ENCODE measurements at regions not wholly inside any gene's neighbourhood (a gene's known extent, or its start where the extent isn't known, plus 50 kb on each side); places are given as distances from the start of the nearest gene placed in this dataset.

GRCh38 chr13:30065181-30065580 is 214.8 kb upstream of the UBL3 start:
- Histone ChIP-seq H3K4ac (replicated peaks; ENCODE audit: insufficient read length, low read depth, low read length) (no peak overlapping the region), H2AK5ac (ENCODE audit: low read depth, low read length) (no peak overlapping the region), H2BK120ac (replicated peaks; ENCODE audit: low read depth, low read length) (no peak overlapping the region), H2AFZ (ENCODE audit: low read length) (peak overlapping the region; percentile 3; the same call in 1 of the 2 replicates), H4K91ac (replicated peaks; ENCODE audit: insufficient read length, low read length) (no peak overlapping the region), H3K18ac (ENCODE audit: extremely low read depth, low read length) (peak overlapping the region; percentile 32), H3K4me1 (replicated peaks in 1 of 4; ENCODE audit: control insufficient read depth in 3 of 4, insufficient read depth in 4 of 4, low read length in 3 of 4) (peaks cover 0 to 4% (median 3%) of the 10 kb centered on the region in 4 experiments; a peak in 3 of 7 replicates), H3K27me3 (replicated peaks in 1 of 4; ENCODE audit: control insufficient read depth in 3 of 4, extremely low read depth in 1 of 4, insufficient read depth in 3 of 4, low read length in 3 of 4) (no peaks in the 10 kb centered on the region), H3K56ac (replicated peaks; ENCODE audit: insufficient read length, low read depth, low read length) (no peak overlapping the region), H3K79me2 (ENCODE audit: control insufficient read depth in 1 of 2, insufficient read depth in 2 of 2, low read length in 2 of 2) (no peaks in the 10 kb centered on the region), H3K36me3 (ENCODE audit: control insufficient read depth in 2 of 4, insufficient read depth in 4 of 4, low read length in 3 of 4) (no peaks in the 10 kb centered on the region), H2BK5ac (ENCODE audit: low read depth, low read length) (no peak overlapping the region), H3K23me2 (ENCODE audit: low read depth, low read length) (no peaks in the 10 kb centered on the region; the same call in 1 of the 2 replicates), H4K20me1 (replicated peaks in 1 of 2; ENCODE audit: control insufficient read depth in 1 of 2, insufficient read depth in 2 of 2, low read length in 2 of 2) (no peaks in the 10 kb centered on the region), H2BK20ac (ENCODE audit: low read length) (no peak overlapping the region), H3K9me3 (ENCODE audit: insufficient read depth in 2 of 2, low read depth in 1 of 2, low read length in 1 of 2) (no peaks in the 10 kb centered on the region; a peak in 1 of 4 replicates), H2BK12ac (ENCODE audit: low read depth, low read length) (no peak overlapping the region), H4K8ac (ENCODE audit: extremely low read depth, insufficient read depth, low read length) (no peak overlapping the region), H3K9ac (replicated peaks in 1 of 4; ENCODE audit: extremely low read depth in 1 of 4, low read depth in 3 of 4, low read length in 3 of 4) (no peak overlapping the region), H3K14ac (ENCODE audit: insufficient read length) (no peak overlapping the region), H3K27ac (ENCODE audit: low read depth, low read length) (no peak overlapping the region), H2BK15ac (ENCODE audit: low read length) (no peak overlapping the region), H3K4me2 (ENCODE audit: insufficient read depth in 1 of 2, low read depth in 2 of 2, low read length in 2 of 2) (no peak overlapping the region), H4K5ac (ENCODE audit: insufficient read length, low read depth, low read length) (no peak overlapping the region), H3K79me1 (ENCODE audit: low read depth, low read length) (no peaks in the 10 kb centered on the region), H3K4me3 (ENCODE audit: extremely low read depth in 1 of 4, insufficient read depth in 2 of 4, low read depth in 3 of 4, low read length in 4 of 4) (no peak overlapping the region), H3K23ac (ENCODE audit: insufficient read length) (no peak overlapping the region)
- no peak for TF ChIP-seq NANOG (IDR thresholded peaks at IDR 0.05; ENCODE audit: insufficient read depth, low read depth, low read length, poor library complexity, severe bottlenecking)
- TF ChIP-seq BACH1 (IDR thresholded peaks at IDR 0.05; ENCODE audit: low read length): no peak
- TF ChIP-seq ZNF274 (IDR thresholded peaks at IDR 0.05; ENCODE audit: borderline replicate concordance, extremely low read depth, low read length): no peak
- TF ChIP-seq SIX5 (IDR thresholded peaks at IDR 0.05; ENCODE audit: low read depth, low read length): no peak
- no peak for TF ChIP-seq PHF8 (conservative IDR thresholded peaks at IDR 0.05; ENCODE audit: low read depth, low read length)
- no peak for TF ChIP-seq SRF (IDR thresholded peaks at IDR 0.05; ENCODE audit: low read depth, low read length)
- TF ChIP-seq POLR2A (IDR thresholded peaks at IDR 0.05; ENCODE audit: control extremely low read depth in 1 of 2, low read depth in 2 of 2, low read length in 2 of 2): no peak
- no peak for TF ChIP-seq SUZ12 (IDR thresholded peaks at IDR 0.05; ENCODE audit: low read length)
- TF ChIP-seq EZH2 (IDR thresholded peaks at IDR 0.05; ENCODE audit: low read depth, low read length, severe bottlenecking): no peak
- no peak for TF ChIP-seq HDAC6 (IDR thresholded peaks at IDR 0.05; ENCODE audit: low read depth, low read length)
- no peak for TF ChIP-seq TBP (IDR thresholded peaks at IDR 0.05; ENCODE audit: low read depth, low read length)
- no peak for TF ChIP-seq CBX8 (IDR thresholded peaks at IDR 0.05; ENCODE audit: borderline replicate concordance, low read depth, low read length)
- FAIRE-seq (no peak), DNase-seq (ENCODE audit: low read depth in 1 of 2, low spot score in 2 of 2) (no peak)
- whole genome bisulfite sequencing, 2 experiments (ENCODE audit: extremely low coverage in 1 of 2, insufficient coverage in 1 of 2, insufficient read length in 1 of 2, insufficient replicate concordance in 2 of 2, low coverage in 1 of 2, low lambda C conversion rate in 2 of 2, missing lambda C conversion rate in 1 of 2): 86 to 100% methylated on average over 1 to 4 of the region's 4 CpGs
- ChIA-PET POLR2A (ENCODE audit: partially characterized antibody) (no interaction called here), CTCF (ENCODE audit: partially characterized antibody) (interaction anchor here (0.9 to 1.7 kb wide), 3 partner anchors 10 to 548 kb away, joined by 3 to 4 read pairs (median 4); no protein-coding TSS in a partner anchor)
